K562 (cell line): ENCODE measurements at regions not wholly inside any gene's neighbourhood (a gene's known extent, or its start where the extent isn't known, plus 50 kb on each side); places are given as distances from the start of the nearest gene placed in this dataset.

Source experiments
- ATAC-seq: fragments of 200-7000 bp; cut with Tn5 transposase; 3 replicates; pipeline ENCODE4 v1.9.1; 2020; ENCODE audit warnings: moderate library complexity
- BruUV-seq: library from RNA; stranded (reverse); fragments of 400-500 nt; replicated peaks from 2 replicates; lab custom pipeline; 2021; lab: Mats Ljungman, UMichigan
- CTCF ChIA-PET: fragments of 300-600 bp; formaldehyde crosslinking; extraction: SDS; loops from one replicate; lab custom pipeline; 2021; ENCODE audit warnings: low intra/inter-chr PET ratio; lab: Yijun Ruan, JAX
- POLR2A ChIA-PET: fragments of 300-600, 350-650 bp; sonication (Branson Sonifier 250); formaldehyde crosslinking; extraction: SDS; loops from one replicate; lab custom pipeline; 2021; ENCODE audit warnings: antibody characterized with exemption, inconsistent platforms; lab: Yijun Ruan, JAX
- DNase-seq, 4 experiments: peaks; one replicate each; pipeline versions ENCODE4 v3.0.0 to v3.0.0-alpha.2; 2011 to 2018; ENCODE audit warnings: low spot score in 3 of 4, mixed read lengths in 3 of 4; ENCODE audit errors: extremely low read depth in 1 of 4
- FAIRE-seq: peaks from 2 replicates; lab custom pipeline; 2011; peaks lifted over from hg19 to GRCh38; lab: Jason Lieb, UNC
- H2AFZ ChIP-seq: 2 replicates; pipeline ENCODE4 v1.6.0; 2011; ENCODE audit warnings: low read depth, low read length, control low read depth, inconsistent platforms
- H3K27ac ChIP-seq: fragments of 200-600 bp; 3 replicates; pipeline ENCODE4 v1.8.0; 2011; ENCODE audit warnings: low read depth, mild to moderate bottlenecking, control low read depth, inconsistent platforms, low read length, moderate library complexity, mixed read lengths; ENCODE audit errors: extremely low read depth
- H3K27me3 ChIP-seq, 2 experiments: fragments of 300-600 bp in 1 of 2; 2 replicates in 1 of 2; 3 replicates in 1 of 2; pipeline versions ENCODE4 v1.6.0 to v1.8.0; 2011; ENCODE audit warnings: inconsistent platforms in 2 of 2, low read length in 2 of 2, mild to moderate bottlenecking in 1 of 2, mixed read lengths in 1 of 2, moderate library complexity in 1 of 2; ENCODE audit not compliant: control insufficient read depth in 2 of 2, insufficient read depth in 2 of 2
- H3K36me3 ChIP-seq: fragments of 300-600 bp; 3 replicates; pipeline ENCODE4 v1.8.0; 2011; ENCODE audit warnings: mild to moderate bottlenecking, low read length, inconsistent platforms; ENCODE audit not compliant: control insufficient read depth, insufficient read depth
- H3K4me1 ChIP-seq, 2 experiments: fragments of 200-600 bp in 1 of 2; replicated peaks in 1 of 2; 2 replicates in 1 of 2; 3 replicates in 1 of 2; pipeline versions ENCODE4 v1.5.1 to v1.8.0; 2011; ENCODE audit warnings: inconsistent platforms in 2 of 2, low read length in 2 of 2, mild to moderate bottlenecking in 1 of 2, mixed read lengths in 1 of 2, moderate library complexity in 1 of 2; ENCODE audit not compliant: control insufficient read depth in 2 of 2, insufficient read depth in 2 of 2
- H3K4me2 ChIP-seq: 2 replicates; pipeline ENCODE4 v1.6.1; 2011; ENCODE audit warnings: low read length, control low read depth, inconsistent platforms, mixed read lengths; ENCODE audit not compliant: insufficient read depth
- H3K4me3 ChIP-seq: fragments of 200-600 bp; sonication (generic), shearing (Covaris generic); 2 replicates; pipeline ENCODE4 v1.5.1; 2016; ENCODE audit warnings: control low read depth, inconsistent platforms
- H3K79me2 ChIP-seq: fragments of 200-600 bp; 3 replicates; pipeline ENCODE4 v1.8.0; 2011; ENCODE audit warnings: low read length, inconsistent platforms; ENCODE audit not compliant: control insufficient read depth, insufficient read depth
- H3K9ac ChIP-seq, 2 experiments: 2 replicates each; pipeline versions ENCODE4 v1.6.0 to v1.6.1; 2011; ENCODE audit warnings: low read depth in 2 of 2, low read length in 2 of 2, control low read depth in 1 of 2, inconsistent platforms in 1 of 2, mild to moderate bottlenecking in 1 of 2, mixed read lengths in 1 of 2; ENCODE audit not compliant: insufficient read depth in 1 of 2
- H3K9me1 ChIP-seq: one replicate; pipeline ENCODE4 v1.6.0; 2011; ENCODE audit warnings: inconsistent platforms, mild to moderate bottlenecking, low read length, moderate library complexity; ENCODE audit not compliant: control insufficient read depth, insufficient read depth
- H3K9me3 ChIP-seq: replicated peaks from 2 replicates; pipeline ENCODE4 v1.5.1; 2011; ENCODE audit warnings: low read depth, low read length, inconsistent platforms; ENCODE audit not compliant: control insufficient read depth, insufficient read depth
- H4K20me1 ChIP-seq: replicated peaks from 2 replicates; pipeline ENCODE4 v1.6.1; 2011; ENCODE audit warnings: low read length, inconsistent platforms, mixed read lengths; ENCODE audit not compliant: control insufficient read depth, insufficient read depth
- BRF1 ChIP-seq: IDR thresholded peaks from 3 replicates; pipeline ENCODE4 v1.6.1; 2011; ENCODE audit warnings: borderline replicate concordance, mild to moderate bottlenecking; ENCODE audit not compliant: insufficient read length; ENCODE audit errors: extremely low read depth
- MCM5 ChIP-seq: fragments of 450-650 bp; IDR thresholded peaks from 2 replicates; pipeline ENCODE4 v1.6.1; 2016; ENCODE audit warnings: low read depth
- SFPQ ChIP-seq: fragments of 200-400 bp; formaldehyde crosslinking; IDR thresholded peaks from 2 replicates; pipeline ENCODE4 v1.6.1; 2017; ENCODE audit warnings: mild to moderate bottlenecking, low read depth, low read length, moderate library complexity
- ZBTB49 ChIP-seq: sonication (generic); formaldehyde crosslinking; IDR thresholded peaks from 2 replicates; pipeline ENCODE4 v1.8.0; 2022; ENCODE audit warnings: missing genetic modification reagents, mild to moderate bottlenecking, borderline replicate concordance
- ZNF23 ChIP-seq: fragments of 250-450 bp; sonication (Bioruptor Pico); IDR thresholded peaks from 2 replicates; pipeline ENCODE4 v1.4.0; 2020; ENCODE audit warnings: mild to moderate bottlenecking
- ZNF766 ChIP-seq: fragments of 200-800 bp; sonication (Bioruptor generic); conservative IDR thresholded peaks from 2 replicates; pipeline ENCODE4 v1.6.1; 2016; ENCODE audit warnings: missing genetic modification characterization, missing compliant biosample characterization
- WGBS: fragments of 100-300 bp; shearing (Covaris generic); methylation state at CpG from one replicate; pipeline ENCODE4 v1.1.6; 2016; ENCODE audit warnings: low coverage, mixed read lengths; ENCODE audit not compliant: insufficient coverage; ENCODE audit errors: missing lambda C conversion rate; 5-methylcytosine and 5-hydroxymethylcytosine counted together
- in situ Hi-C: fragments of 300-500 bp; cut with MboI; formaldehyde crosslinking; loops from 4 replicates; pipeline ENCODE4 v1.15.0; 2018; ENCODE audit warnings: inconsistent platforms, mixed read lengths
- intact Hi-C: fragments of 100-400 bp; cut with micrococcal nuclease; formaldehyde crosslinking; loops from 2 replicates; pipeline ENCODE4 v1.14.2; 2022

GRCh38 chr13:57799624-57800023 lies 168.1 kb downstream of the PCDH17 start:
- POLR2A ChIA-PET = no interaction called here
- no TSS peak for BruUV-seq
- WGBS = 3% methylated on average over 3 of the region's 3 CpGs
- Histone ChIP-seq H3K27me3 (no peaks in the 10 kb centered on the region), H2AFZ (no peak overlapping the region), H3K4me1 (no peaks in the 10 kb centered on the region), H3K9me1 (no peaks in the 10 kb centered on the region), H3K36me3 (no peaks in the 10 kb centered on the region), H3K4me2 (no peak overlapping the region), H3K9me3 (no peaks in the 10 kb centered on the region), H3K9ac (no peak overlapping the region), H4K20me1 (no peaks in the 10 kb centered on the region), H3K79me2 (no peaks in the 10 kb centered on the region), H3K27ac (no peak overlapping the region), H3K4me3 (no peak overlapping the region)
- FAIRE-seq = no peak
- in situ Hi-C loops = no loop called here
- no peak for DNase-seq
- CTCF ChIA-PET = no interaction called here
- no peak for TF ChIP-seq SFPQ
- no peak for ATAC-seq
- intact Hi-C loops = no loop called here

GRCh38 chr13:57813651-57814050 lies 182.1 kb downstream of the PCDH17 start:
- no peak for TF ChIP-seq ZNF23
- no peak for TF ChIP-seq ZNF766 (CRISPR knock-in tag)
- no peak for TF ChIP-seq BRF1
- TF ChIP-seq ZBTB49 (CRISPR knock-in tag) = no peak
- no peak for TF ChIP-seq MCM5
- 0% methylated on average over 2 of the region's 2 CpGs for WGBS
- DNase-seq = no peak
- no peak for ATAC-seq
- Histone ChIP-seq H3K4me1 (no peaks in the 10 kb centered on the region), H3K36me3 (no peaks in the 10 kb centered on the region), H3K4me3 (no peak overlapping the region), H3K27ac (no peak overlapping the region), H2AFZ (no peak overlapping the region), H3K9ac (no peak overlapping the region), H3K9me3 (no peaks in the 10 kb centered on the region), H3K9me1 (no peaks in the 10 kb centered on the region), H3K27me3 (no peaks in the 10 kb centered on the region), H4K20me1 (no peaks in the 10 kb centered on the region), H3K79me2 (no peaks in the 10 kb centered on the region), H3K4me2 (no peak overlapping the region)
- intact Hi-C loops = no loop called here
- in situ Hi-C loops = no loop called here
- ChIA-PET CTCF (no interaction called here), POLR2A (no interaction called here)
- FAIRE-seq = no peak
- no TSS peak for BruUV-seq
